NCI-H748 (cell line): ENCODE measurements at regions not wholly inside any gene's neighbourhood (a gene's known extent, or its start where the extent isn't known, plus 50 kb on each side); places are given as distances from the start of the nearest gene placed in this dataset.
"Not testable (repeated sequence)": the region's sequence is repeated elsewhere in the genome, so short reads cannot be mapped to it uniquely, and the experiment has no call there.

Experiments
- DNase-seq: peaks from one replicate; lab custom pipeline; 2025; ENCODE audit not compliant: unreplicated experiment; lab: John Stamatoyannopoulos, UW

DNA sequence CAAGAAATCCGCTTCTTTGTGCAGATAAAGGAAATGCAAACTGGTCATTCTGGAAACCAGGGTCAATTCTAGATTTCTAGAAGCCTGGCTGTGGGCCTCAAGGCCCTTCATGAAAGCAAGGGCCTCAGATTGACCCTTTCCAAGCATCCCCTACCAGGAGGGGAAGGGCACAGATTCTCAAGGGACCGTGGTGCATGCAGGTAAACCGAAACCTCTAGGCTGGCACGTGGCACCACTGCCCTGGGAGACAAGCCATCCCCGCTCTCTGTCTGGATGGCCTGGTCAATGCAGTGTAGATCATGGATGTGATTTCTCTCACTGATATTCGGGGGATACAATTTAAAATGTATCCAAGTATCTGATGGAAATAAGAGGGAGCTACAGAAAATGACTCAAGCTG, 69.4 kb downstream of the TOMM20 start:
- no peak for DNase-seq

DNA sequence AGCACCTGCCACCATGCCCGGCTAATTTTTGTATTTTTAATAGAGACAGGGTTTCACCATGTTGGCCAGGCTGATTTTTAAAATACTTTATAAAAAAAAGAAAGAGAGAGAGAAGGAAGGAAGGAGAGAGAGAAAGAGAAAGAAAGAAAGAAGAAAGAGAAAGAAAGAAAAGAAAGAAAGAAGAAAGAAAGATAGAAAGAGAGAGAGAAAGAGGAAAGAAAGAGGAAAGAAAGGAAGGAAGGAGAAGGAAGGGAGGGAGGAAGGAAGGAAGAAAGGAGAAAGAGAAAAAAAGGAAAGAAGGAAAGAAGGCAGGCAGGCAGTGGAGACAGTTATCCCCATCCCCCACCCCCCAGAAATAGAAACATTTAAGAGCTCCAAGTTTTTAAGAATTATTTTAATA, 69.9 kb downstream of the TOMM20 start:
- DNase-seq, result no peak

DNA sequence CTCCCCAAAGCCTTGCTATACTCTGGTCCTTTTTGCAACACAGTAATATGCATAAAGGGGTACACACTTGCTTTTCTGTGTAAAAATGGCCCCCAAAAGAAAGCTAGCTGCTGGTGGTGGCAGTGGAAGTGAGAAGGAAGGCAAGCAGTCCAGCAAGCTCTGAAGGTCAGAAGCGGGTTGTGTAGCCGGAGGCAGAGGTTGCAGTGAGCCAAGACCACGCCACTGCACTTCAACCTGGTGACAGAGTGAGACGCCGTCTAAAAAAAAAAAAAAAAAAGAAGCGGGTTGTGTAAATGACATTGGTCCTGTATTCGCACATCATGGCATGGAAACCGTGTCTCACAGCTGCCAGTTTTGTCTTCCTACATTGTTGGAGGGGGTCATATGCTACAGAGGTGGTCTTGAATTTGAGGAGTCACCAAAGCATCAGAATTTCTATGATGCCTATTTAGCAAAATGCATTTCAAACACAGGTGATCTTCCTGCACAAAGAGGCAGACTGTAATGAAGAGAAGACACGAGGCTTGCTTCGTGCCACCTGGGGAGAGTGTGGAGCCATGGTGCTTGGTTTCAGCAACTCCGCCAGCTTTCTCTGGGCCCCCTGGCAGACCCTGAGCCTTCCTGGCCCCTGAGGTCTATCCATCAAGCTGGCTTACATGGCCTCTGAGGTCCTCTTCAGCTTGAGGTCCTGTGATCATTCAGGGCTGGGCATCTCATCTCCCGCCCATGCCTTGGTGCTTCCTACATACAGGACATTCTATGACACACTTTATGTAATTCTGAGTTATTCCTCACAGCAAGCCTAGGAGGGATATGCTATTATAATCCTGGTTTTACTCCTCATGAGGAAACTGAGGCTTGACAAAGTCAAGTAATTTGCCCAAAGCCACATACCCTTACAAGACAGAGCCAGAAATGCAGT, 71.0 kb downstream of the TOMM20 start:
- DNase-seq, result no peak

DNA sequence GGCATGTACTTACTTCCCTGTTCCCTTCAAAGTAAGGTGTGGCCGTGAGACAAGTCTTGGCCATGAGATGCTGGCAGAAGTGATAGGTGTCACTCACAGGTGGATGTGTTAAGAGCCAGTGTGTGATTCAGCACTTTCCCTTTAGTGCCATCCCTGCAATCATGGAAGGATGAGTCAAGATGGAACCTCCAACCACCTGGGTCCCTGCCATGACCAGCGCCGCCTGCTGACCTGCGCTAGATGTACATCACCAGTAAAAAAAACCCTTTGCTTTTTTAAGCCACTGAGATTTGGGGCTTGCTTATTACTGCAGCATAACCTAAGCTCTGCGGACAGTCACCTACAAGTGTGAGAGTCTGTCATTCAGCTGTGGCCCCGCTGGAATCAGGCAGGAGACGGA, 71.7 kb downstream of the TOMM20 start:
- DNase-seq, result no peak

DNA sequence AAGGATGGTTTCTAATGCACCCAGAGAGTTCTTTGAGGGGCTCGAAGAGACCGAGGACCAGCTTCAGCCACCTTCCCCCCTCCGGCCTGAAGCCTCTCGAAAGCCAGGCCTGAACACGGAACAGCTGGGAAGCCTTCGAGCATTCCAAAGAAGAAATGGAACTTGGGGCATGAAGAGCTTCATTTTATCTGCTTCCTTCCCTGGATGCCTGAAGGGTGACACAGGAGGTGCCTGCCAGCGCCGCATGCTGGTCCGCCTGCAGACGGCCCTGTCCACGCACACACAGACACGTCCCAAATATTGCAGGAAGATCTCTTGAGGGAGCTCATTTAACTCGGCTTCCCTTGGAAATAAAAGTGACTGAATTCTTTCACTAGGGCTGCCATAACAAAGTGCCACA, 73.7 kb downstream of the TOMM20 start:
- DNase-seq, result no peak

DNA sequence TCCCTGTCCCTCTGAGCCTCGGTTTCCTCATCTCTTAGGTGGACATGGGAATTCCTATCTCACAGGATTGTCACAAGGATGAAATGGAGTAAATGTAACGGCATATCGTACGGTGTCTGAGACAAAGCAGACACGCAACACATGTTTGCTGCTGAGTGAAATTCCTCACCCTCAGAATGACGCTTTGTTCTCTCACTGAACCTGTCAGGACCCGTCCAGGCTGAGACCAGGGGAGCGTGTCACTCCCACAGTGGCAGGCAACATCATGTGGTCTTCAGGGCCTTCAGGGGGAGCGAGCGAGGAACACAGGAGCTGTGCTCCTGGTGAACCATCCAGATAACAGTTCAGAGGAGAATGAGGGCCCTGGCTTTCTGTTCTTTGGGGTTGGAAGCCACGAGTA, 74.2 kb downstream of the TOMM20 start:
- DNase-seq, result no peak

DNA sequence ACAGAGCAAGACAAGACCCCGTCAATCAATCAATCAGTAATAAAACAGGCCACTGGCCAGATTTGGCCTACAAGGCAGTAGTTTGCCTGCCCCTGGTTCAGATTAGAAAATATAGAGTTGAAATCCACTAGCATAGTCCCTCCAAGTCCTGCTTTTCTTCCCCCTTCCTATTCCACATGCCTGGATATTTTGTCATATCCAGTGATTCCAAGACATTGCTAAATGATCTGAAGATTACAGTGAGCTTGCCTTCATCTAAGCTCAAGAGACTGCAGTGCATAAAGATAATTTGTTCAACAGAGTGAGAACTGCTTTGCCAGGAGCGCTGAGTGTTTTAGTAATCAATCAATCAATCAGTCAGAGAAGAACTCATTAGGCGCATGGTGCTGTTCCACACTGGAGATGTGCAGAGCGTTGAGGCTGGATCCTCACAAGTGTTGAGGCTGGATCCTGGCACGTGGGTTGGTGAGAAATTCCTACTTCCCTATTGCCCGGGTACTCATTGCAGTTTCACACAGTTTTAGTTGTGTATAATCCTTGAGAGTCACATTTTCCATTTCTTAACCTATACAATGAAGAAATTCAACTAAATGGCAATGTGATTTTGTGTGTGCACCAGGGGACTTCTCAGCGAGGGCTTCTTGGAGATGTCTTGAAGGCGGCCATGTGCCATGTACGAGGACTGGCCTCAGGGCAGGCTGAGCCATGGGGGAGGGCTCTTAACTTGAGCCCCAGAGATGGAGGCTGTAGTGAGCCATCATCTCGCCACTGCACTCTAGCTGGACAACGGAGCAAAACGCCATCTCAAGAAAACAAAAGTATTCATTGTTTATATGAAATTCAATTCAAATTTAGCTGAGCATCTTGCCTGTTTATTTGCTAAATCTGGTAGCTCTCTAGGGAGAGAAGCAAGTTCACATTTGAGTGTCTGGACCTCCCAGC, 76.3 kb downstream of the TOMM20 start:
- DNase-seq, result no peak

DNA sequence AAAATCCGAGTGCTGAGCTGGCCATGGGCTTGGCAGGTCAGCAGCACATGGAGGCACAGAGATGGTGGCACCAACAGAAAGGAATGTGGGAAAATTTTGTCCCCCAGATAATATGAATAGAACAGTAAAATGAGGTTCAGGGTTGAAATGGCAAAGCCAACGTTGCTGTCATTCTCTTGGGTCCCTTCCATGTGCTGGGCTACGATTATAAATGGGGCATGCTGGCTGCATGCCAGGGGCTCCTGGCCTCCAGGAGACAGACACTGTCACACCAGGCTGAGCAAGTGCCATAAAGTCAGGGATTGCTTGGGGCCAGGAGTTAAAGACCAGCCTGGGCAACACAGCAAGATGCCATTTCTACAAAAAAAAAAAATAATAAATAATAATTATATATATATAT, 77.1 kb downstream of the TOMM20 start:
- peak; percentile 13 for DNase-seq

DNA sequence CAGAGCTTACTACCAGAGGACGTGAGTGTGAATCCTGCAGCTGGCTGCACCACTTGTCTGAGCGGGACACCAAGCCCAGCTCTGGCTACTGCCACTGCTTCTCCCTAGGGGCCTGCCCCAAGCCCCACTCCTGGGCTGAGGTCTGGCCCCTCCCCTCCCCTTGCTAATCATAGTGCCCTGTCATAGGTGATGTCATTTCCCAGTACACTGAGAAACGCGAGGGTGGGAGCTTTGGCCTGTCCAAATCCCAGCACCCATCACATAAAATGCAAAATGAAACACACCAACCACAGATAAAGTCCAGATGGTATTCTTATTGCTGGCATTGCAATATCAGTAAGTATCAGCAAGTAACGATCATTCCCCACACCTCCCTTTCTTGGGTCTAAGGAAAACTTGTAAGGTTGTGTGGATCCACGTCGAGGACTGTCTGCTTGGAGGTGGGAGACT, 77.7 kb downstream of the TOMM20 start:
- no peak for DNase-seq

DNA sequence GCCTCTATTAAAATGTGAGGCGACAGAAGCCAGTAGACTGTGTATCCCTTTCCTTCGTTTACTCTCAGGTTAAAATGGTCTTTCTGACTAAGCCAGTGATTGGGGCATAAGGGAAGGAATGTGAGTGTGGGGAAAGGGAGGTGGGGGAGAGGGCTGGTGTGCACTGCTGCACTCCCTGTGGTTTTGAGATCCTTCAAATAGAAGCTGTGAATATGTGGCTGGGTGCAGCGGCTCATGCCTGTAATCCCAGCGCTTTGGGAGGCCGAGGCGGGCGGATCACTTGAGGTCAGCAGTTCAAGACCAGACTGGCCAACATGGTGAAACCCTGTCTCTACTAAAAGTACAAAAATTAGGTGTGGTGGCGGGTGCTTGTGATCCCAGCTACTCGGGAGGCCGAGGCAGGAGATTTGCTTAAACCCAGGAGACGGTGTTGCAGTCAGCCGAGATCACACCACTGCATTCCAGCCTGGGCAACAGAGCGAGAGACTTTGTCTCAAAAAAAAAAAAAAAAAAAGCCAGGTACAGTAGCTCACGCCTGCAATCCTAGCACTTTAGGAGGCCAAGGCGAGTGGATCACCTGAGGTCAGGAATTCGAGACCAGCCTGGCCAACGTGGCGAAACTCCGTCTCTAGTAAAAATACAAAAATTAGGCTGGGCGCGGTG, 78.8 kb downstream of the TOMM20 start:
- not testable (repeated sequence) for DNase-seq

DNA sequence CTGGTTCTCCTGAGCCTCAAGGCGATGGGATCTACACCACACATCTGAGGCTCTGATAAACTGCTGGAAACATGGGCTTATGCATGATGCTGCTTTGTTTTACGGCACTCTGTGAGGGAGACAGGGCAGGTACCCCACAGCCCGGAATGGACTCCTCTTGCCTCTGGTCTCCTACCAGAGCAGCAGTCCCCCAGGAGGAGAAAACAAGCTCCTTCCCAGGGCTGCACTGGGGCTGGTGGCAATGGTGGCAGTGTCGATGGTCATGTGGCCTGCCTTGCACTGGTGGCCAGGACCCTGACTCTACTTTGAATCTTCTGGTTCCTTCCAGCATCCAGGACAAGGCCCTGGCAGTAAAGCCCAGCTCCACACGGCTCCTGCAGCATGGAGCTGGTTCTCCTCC, 79.4 kb downstream of the TOMM20 start:
- DNase-seq, result no peak

DNA sequence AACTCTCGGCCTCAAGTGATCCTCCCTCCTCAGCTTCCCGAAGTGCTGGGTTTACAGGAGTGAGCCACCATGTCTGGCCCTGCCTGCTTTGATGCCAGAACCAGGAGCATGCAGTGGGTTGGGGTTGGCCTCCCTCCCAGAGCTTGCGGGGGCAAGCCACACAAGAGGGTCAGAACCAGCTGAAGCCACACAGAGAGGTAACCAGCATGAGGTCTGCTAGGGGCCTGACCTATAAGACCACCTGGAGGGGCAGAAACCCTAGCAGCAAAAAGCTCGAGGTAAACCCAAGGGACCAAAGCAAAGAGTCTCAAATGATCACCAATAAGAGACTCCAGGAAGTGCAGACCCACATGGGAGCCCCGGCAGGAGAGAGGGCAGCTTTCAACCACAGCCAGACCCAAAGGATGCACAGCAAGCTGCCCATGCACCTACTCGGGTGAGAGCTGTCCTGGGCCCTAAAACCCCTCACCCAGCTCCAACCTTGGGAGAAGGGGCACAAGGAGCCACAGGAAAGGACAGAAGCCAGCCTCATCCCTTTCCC, 81.2 kb downstream of the TOMM20 start:
- no peak for DNase-seq

DNA sequence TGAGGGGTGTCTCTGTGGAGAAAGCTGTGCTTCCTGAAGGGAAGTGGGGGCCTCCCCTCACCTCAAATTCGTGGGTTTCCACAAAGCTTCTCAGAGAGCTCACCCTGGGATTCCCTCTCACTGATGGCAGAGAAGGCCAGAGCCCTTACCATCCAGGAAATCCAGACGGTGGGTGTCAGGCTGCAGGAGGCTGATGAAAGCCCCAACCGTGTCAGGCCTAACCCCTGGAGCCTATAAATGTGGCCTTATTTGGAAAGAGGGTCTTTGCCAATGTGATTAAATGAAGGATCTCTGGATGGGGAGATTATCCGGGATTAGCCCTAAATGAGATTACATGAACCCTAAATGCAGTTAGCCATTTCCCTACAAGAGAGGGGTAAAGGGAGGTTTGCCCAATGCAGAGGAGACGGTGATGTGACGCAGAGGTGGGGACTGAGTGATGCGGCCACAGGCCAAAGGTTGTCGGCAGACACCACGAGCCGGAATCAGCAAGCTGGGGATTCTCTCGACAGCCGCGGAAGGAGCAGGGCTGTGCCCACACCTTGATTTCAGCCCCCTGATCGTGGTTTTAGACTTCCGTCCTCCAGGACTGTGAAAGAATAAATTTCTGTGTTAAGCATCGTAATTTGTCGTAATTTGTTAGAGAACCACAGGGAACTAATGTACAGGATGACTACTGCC, 82.6 kb downstream of the TOMM20 start:
- DNase-seq, result no peak

DNA sequence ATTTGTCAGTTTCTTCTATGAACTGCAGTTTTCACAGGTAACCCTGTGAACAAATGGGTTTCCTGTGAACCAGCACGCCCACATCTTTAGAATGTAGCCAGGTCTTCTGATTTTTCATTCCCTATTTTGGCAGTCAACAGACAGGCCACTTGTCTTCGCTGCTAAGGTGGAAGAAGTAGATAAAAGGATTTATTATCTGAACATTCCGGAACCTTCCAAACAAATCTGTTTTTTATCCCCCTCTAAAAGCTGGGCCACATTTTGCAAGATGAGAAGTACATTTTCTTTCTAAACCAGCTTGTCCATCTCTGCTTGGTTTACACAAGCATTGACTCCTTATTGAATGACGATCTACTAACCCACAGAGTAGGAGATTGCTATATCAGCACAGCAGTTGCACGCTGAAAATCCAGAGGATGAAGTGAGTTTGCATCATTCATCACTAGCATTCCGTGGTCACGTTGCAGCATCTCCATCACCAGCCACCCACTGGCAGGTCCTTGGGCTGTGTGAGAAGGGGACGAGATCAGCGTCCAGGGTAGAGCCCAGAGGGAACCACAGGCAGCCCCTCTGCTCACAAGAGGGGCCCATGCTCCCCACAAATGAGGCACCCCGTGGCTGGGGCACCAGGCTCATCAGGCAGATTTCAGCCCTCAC, 83.5 kb downstream of the TOMM20 start:
- DNase-seq, result no peak

DNA sequence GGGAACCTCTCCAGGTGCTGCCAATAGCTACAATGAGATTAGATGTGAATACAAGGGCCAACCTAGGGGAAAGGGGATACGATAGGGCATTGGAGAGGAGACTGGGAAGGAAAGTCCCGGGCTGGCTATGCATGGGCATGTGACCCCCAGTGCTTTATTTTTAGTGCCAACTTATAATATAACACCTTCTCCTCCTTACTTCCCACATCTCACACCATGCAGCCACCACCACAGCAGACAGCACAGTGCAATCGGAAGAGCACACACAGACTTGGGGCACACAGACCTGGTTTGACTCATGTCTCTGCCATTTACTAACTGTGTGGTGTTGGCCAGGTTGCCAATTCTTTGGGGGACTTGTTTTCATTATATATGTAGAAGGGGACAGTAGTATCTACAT, 85.4 kb downstream of the TOMM20 start:
- no peak for DNase-seq

DNA sequence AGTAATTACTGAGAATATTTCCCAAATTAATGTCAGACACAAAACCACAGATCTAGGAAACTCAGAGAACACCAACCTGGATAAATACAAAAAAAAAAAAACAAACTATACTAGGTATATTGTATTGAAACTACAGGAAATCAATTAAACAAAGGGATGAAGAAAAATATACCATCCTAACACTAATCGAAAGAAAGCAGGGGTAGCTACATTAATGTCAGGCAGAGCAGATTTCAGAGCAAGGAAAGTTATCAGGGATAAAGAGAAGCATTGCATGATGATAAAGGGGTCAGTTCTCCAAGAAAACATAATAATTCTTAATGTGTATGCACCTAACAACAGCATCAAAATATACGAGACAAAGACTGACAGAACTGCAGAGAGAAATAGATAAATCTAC, 89.9 kb downstream of the TOMM20 start:
- no peak for DNase-seq

DNA sequence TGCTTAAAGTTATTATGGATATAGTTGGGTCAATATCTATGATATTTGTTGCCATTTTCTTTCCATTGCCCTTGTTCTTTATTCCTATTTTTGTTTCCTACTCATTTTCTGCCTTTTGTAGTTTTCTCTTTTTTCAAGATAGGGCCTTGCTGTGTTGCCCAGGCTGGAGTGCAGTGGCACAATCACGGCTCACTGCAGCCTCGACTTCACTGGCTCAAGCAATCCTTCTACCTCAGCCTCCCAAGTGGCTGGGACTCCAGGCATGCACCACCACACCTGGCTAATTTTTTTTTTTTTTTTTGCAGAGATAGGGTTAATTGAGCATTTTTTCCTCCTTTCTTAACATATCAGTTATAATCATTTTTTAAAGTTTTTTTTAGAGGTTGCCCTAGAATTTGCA, 92.7 kb downstream of the TOMM20 start:
- no peak for DNase-seq

DNA sequence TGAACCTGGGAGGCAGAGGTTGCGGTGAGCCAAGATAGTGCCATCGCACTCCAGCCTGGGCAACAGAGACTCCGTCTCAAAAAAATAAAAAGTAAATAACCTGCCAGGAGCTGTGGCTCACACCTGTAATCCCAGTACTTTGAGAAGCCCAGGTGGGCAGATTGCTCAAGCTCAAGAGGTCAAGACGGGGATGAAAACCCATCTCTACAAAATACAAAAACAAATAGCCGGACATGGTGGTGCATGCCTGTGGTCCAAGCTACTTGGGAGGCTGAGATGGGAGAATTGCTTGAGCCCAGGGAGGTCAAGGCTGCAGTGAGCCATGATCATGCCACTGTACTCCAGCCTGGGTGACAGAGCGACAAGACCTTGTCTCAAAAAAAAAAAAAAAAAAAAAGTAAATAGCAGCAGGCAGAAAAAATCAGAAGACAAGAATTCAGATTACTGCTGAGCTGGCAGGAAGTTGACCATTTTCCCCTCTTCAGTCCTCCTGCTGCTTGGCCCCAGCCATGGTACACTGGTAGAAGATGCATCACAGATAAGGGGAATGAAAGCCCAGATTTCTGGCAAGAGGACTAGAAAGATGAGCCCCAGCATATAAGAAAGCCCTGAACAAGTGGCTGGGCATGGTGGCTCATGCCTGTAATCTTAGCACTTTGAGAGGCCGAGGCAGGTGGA, 97.6 kb downstream of the TOMM20 start:
- DNase-seq, result no peak

DNA sequence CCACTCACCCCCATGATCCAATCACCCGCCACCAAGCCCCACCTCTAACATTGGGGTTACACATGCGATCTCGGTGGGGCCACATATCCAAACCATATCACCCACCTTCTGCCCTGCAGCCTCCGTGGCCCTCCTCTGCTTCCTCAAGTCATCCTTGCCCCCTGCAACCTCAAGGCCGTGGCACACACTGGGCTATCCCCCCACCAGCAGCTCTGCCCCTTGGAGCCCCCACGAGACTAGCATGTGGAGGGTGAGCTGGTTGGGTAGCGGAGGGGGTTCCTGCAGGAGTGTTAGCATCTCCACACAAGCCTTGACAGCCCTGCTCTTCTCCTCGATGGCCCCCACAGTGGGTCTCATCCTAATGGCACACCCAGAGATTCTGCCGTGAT, 100.8 kb downstream of the TOMM20 start:
- no peak for DNase-seq
